ENCODE measurements at regions not wholly inside any gene's neighbourhood (a gene's known extent, or its start where the extent isn't known, plus 50 kb on each side); places are given as distances from the start of the nearest gene placed in this dataset.

DNA sequence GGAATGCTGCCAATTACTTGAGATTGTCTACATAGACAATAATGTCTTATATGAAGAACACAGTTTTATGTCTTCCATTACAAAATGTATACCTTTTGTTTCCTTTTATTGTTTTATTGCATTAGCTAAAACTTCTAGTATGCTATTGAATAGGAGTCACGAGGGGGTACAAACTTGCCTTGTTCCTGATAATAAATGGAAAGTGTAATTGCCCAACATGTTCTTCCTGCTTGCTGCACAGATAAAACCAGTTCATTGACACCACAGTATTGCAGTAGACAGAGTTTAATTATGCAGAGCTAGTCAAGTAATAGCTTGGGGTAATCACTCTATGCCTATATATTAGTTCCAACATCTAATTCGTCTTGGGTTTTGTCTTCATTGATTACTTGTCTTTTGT lies 1276.2 kb upstream of the NRXN1 start:
- TF ChIP-seq, protein P1, sequence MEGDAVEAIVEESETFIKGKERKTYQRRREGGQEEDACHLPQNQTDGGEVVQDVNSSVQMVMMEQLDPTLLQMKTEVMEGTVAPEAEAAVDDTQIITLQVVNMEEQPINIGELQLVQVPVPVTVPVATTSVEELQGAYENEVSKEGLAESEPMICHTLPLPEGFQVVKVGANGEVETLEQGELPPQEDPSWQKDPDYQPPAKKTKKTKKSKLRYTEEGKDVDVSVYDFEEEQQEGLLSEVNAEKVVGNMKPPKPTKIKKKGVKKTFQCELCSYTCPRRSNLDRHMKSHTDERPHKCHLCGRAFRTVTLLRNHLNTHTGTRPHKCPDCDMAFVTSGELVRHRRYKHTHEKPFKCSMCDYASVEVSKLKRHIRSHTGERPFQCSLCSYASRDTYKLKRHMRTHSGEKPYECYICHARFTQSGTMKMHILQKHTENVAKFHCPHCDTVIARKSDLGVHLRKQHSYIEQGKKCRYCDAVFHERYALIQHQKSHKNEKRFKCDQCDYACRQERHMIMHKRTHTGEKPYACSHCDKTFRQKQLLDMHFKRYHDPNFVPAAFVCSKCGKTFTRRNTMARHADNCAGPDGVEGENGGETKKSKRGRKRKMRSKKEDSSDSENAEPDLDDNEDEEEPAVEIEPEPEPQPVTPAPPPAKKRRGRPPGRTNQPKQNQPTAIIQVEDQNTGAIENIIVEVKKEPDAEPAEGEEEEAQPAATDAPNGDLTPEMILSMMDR (IDR thresholded peaks at IDR 0.05; ENCODE audit: poor library complexity) = no peak
- TF ChIP-seq EZH2 (IDR thresholded peaks at IDR 0.05; ENCODE audit: borderline replicate concordance) (no peak), EZH2phosphoT487 (IDR thresholded peaks at IDR 0.05; ENCODE audit: low read depth, severe bottlenecking, unreplicated experiment) (no peak)
